KMS-11 (cell line): ENCODE measurements at regions not wholly inside any gene's neighbourhood (a gene's known extent, or its start where the extent isn't known, plus 50 kb on each side); places are given as distances from the start of the nearest gene placed in this dataset.

ENCODE experiments used
- H2AFZ ChIP-seq: fragments of 200-600 bp; sonication (generic); 2 replicates; pipeline ENCODE4 v1.6.1; 2016; ENCODE audit warnings: antibody characterized with exemption, mixed run types, low read depth
- H3K27ac ChIP-seq: fragments of 200-600 bp; sonication (generic); 2 replicates; pipeline ENCODE4 v1.6.1; 2016; ENCODE audit warnings: mild to moderate bottlenecking, mixed run types
- H3K27me3 ChIP-seq: fragments of 200-600 bp; sonication (generic); 2 replicates; pipeline ENCODE4 v1.6.1; 2017; ENCODE audit warnings: mild to moderate bottlenecking, low read depth, mixed run types, moderate library complexity; ENCODE audit not compliant: insufficient read depth
- H3K36me3 ChIP-seq: fragments of 200-600 bp; sonication (generic); 2 replicates; pipeline ENCODE4 v1.6.1; 2017; ENCODE audit warnings: mild to moderate bottlenecking, mixed run types; ENCODE audit not compliant: insufficient read depth
- H3K4me1 ChIP-seq: fragments of 200-600 bp; sonication (generic); 2 replicates; pipeline ENCODE4 v1.6.1; 2016; ENCODE audit warnings: mild to moderate bottlenecking, low read depth, mixed run types; ENCODE audit not compliant: poor library complexity, severe bottlenecking
- H3K4me2 ChIP-seq: fragments of 200-600 bp; sonication (generic); 2 replicates; pipeline ENCODE4 v1.7.0; 2016; ENCODE audit warnings: mild to moderate bottlenecking, mixed run types
- H3K4me3 ChIP-seq: fragments of 200-600 bp; sonication (generic); IDR thresholded peaks from 2 replicates; pipeline ENCODE4 v1.6.1; 2017; ENCODE audit warnings: low read depth, low read length, mixed read lengths; ENCODE audit not compliant: insufficient read depth
- H3K79me2 ChIP-seq: fragments of 200-600 bp; sonication (generic); 2 replicates; pipeline ENCODE4 v1.6.1; 2016; ENCODE audit warnings: low read depth, mixed run types; ENCODE audit not compliant: insufficient read depth
- H3K9ac ChIP-seq: fragments of 200-600 bp; sonication (generic); 2 replicates; pipeline ENCODE4 v1.6.1; 2016; ENCODE audit warnings: mild to moderate bottlenecking, mixed run types
- H4K20me1 ChIP-seq: fragments of 200-600 bp; sonication (generic); 2 replicates; pipeline ENCODE4 v1.6.1; 2016; ENCODE audit warnings: mild to moderate bottlenecking, mixed run types; ENCODE audit not compliant: insufficient read depth
- TF ChIP-seq, protein P1 (sequence below): fragments of 200-600 bp; sonication (generic); conservative IDR thresholded peaks from 2 replicates; pipeline ENCODE4 v1.6.1; 2017; ENCODE audit warnings: low read depth, mild to moderate bottlenecking, antibody characterized with exemption, low read length, moderate library complexity, mixed read lengths

DNA sequence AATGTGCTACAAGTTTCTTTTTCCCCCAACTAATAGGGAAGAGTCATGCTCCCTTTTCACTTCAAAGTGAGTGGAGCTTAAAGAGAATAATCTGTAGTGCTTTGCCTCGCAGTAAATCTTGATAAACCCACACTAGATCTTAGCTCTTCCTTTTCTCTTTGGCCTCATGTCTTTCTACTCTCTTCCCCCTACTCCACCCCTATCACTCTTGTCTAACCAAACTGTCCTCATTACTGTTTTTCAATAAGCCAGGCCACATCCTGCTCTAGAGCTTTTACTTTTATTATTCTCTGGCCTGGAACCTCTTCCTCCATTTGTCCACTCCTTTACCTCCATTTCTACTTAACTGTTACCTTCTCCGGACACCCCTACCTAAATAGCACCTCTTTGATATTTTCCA, 291.0 kb upstream of the SATB1 start:
- no peaks in the 10 kb centered on the region for H3K36me3 ChIP-seq
- H2AFZ ChIP-seq = no peak overlapping the region
- no peaks in the 10 kb centered on the region for H3K27me3 ChIP-seq
- TF ChIP-seq, protein P1, sequence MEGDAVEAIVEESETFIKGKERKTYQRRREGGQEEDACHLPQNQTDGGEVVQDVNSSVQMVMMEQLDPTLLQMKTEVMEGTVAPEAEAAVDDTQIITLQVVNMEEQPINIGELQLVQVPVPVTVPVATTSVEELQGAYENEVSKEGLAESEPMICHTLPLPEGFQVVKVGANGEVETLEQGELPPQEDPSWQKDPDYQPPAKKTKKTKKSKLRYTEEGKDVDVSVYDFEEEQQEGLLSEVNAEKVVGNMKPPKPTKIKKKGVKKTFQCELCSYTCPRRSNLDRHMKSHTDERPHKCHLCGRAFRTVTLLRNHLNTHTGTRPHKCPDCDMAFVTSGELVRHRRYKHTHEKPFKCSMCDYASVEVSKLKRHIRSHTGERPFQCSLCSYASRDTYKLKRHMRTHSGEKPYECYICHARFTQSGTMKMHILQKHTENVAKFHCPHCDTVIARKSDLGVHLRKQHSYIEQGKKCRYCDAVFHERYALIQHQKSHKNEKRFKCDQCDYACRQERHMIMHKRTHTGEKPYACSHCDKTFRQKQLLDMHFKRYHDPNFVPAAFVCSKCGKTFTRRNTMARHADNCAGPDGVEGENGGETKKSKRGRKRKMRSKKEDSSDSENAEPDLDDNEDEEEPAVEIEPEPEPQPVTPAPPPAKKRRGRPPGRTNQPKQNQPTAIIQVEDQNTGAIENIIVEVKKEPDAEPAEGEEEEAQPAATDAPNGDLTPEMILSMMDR = no peak
- H3K79me2 ChIP-seq = no peaks in the 10 kb centered on the region
- no peak overlapping the region for H3K27ac ChIP-seq
- H3K4me3 ChIP-seq = no peak overlapping the region
- H4K20me1 ChIP-seq = no peaks in the 10 kb centered on the region
- no peaks in the 10 kb centered on the region for H3K4me1 ChIP-seq
- H3K4me2 ChIP-seq = no peak overlapping the region
- H3K9ac ChIP-seq = no peak overlapping the region

DNA sequence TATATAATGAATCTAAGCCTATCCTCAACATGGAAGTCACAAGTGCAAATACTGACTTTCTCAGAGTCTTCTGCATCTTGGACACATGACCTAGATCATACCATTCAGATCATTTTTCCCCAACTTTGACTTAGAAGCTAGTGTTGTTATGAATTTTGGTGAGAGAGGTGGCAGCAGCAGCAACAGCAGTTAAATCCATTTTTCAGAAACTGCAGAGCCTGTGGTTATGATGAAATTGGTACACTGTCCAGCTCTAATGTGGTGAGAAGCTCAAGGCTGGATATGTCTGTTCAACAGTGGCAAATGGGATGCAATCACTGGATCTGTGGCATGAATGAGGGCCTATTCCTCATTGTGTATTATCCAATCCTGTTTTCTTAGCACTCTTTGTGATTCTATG, 290.1 kb upstream of the SATB1 start:
- Histone ChIP-seq H3K27ac (no peak overlapping the region), H3K79me2 (no peaks in the 10 kb centered on the region), H3K4me3 (no peak overlapping the region), H3K4me2 (no peak overlapping the region), H4K20me1 (no peaks in the 10 kb centered on the region), H2AFZ (no peak overlapping the region), H3K36me3 (no peaks in the 10 kb centered on the region), H3K4me1 (no peaks in the 10 kb centered on the region), H3K9ac (no peak overlapping the region), H3K27me3 (no peaks in the 10 kb centered on the region)
- TF ChIP-seq, protein P1 = no peak

DNA sequence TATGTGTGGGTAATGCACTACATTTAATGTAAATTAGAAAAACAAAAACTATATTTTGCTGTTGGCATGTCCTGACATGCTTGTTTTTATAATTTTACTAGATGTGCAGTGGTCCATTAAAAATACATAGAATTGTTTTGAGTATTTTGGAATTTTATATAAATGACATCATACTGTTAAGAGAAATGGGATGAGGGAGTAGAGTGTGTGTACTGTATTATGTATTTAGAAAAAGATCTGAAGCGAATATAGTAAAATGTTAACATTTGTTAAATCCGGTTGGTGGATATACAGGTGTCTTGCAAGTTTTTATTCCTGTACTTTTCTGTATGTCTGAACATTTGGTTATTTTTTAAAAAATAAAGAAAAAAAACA, 288.4 kb upstream of the SATB1 start:
- H4K20me1 ChIP-seq = no peaks in the 10 kb centered on the region
- no peaks in the 10 kb centered on the region for H3K79me2 ChIP-seq
- no peak overlapping the region for H3K9ac ChIP-seq
- H3K27ac ChIP-seq = no peak overlapping the region
- H2AFZ ChIP-seq = no peak overlapping the region
- H3K4me3 ChIP-seq = no peak overlapping the region
- no peaks in the 10 kb centered on the region for H3K27me3 ChIP-seq
- no peaks in the 10 kb centered on the region for H3K36me3 ChIP-seq
- TF ChIP-seq, protein P1 = no peak
- H3K4me2 ChIP-seq = no peak overlapping the region
- H3K4me1 ChIP-seq = no peaks in the 10 kb centered on the region

DNA sequence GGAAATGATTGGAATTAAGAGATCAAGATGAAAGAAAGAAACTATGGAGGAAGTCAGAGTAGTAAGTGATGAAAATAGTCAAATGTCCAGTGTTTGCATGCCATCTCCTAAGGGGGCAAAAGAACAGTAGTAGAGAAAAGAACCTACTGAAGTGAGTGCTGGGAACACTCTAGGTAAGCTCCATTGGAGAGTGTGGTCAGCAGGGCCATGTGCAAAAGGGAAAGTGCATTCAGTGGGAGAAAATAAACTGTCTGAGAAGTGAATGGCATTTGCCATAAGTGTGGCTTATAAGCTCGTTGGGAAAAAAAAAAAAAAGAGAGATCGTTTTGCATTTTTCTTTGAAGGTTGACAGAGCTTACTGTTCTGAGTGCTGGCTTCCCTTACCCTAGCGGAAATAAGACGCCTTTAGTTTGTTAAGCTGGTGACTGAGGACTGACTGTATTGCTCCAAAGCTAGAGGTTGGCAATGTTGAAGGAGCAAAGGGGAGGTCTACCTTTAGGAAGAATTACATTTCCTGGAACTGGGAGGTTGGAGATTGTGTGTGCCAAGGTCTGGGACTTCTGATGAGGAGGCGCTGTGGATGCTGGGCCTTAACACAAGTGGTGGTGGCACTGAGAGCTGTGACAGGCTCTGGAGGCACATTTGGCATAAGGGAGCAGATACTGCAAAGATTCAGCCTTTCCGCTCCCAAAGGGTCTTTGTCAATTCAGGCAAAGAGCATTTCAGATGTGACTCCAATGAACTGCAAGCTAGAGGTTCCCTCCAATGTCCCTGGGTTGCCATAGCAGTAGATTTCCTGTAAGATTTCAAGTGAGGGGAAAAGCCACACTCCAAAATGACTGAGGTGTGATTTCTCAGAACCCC, 287.8 kb upstream of the SATB1 start:
- TF ChIP-seq, protein P1 = no peak
- Histone ChIP-seq H3K27me3 (no peaks in the 10 kb centered on the region), H3K4me2 (no peak overlapping the region), H4K20me1 (no peaks in the 10 kb centered on the region), H3K9ac (no peak overlapping the region), H3K4me1 (no peaks in the 10 kb centered on the region), H2AFZ (no peak overlapping the region), H3K4me3 (no peak overlapping the region), H3K36me3 (no peaks in the 10 kb centered on the region), H3K27ac (no peak overlapping the region), H3K79me2 (no peaks in the 10 kb centered on the region)
